Spleen (tissue), 7 donors: ENCODE measurements at regions not wholly inside any gene's neighbourhood (a gene's known extent, or its start where the extent isn't known, plus 50 kb on each side); places are given as distances from the start of the nearest gene placed in this dataset.

Experiments
- CTCF ChIP-seq, 11 experiments: fragments of 200-600 bp in 7 of 11; fragments of 450-650 bp in 4 of 11; sonication (generic) in 4 of 11; IDR thresholded peaks in 8 of 11; conservative IDR thresholded peaks in 3 of 11; 1 replicate in 7 of 11; 2 replicates in 4 of 11; pipeline versions ENCODE4 v1.4.0 to v1.8.0; 2016 to 2021; ENCODE audit warnings: antibody characterized with exemption in 11 of 11, inconsistent platforms in 4 of 11, mild to moderate bottlenecking in 1 of 11
- POLR2A ChIP-seq, 3 donors: fragments of 450-650 bp; IDR thresholded peaks; one replicate each; pipeline ENCODE4 v1.5.1; 2017; ENCODE audit warnings: antibody characterized with exemption in 3 of 3, mild to moderate bottlenecking in 1 of 3
- donor health status: DM: no; HTN: no; CAD: no; lungs with moderate emphysema.
- donor health status: DM: no; HTN: no; CAD: no.
- donor health status: DM: no; HTN: no; CAD: no.

- no peak for TF ChIP-seq CTCF (IDR thresholded peaks at IDR 0.05 in 8 of 11, conservative IDR thresholded peaks at IDR 0.05 in 3 of 11)
- no peak for TF ChIP-seq POLR2A (IDR thresholded peaks at IDR 0.05)
Measured at GRCh38 chr19:31470952-31471351, 121.7 kb upstream of the TSHZ3 start.
